SU-DHL-6 (cell line): ENCODE measurements at regions not wholly inside any gene's neighbourhood (a gene's known extent, or its start where the extent isn't known, plus 50 kb on each side); places are given as distances from the start of the nearest gene placed in this dataset.

Source experiments
- H2AFZ ChIP-seq: fragments of 200-600 bp; sonication (generic); 2 replicates; pipeline ENCODE4 v1.6.1; 2014; ENCODE audit warnings: low read depth, mild to moderate bottlenecking, moderate library complexity, mixed read lengths, antibody characterized with exemption, low read length; ENCODE audit not compliant: severe bottlenecking
- H3F3A ChIP-seq: fragments of 200-600 bp; shearing (Covaris generic); 2 replicates; pipeline ENCODE4 v1.6.0; 2016; ENCODE audit warnings: antibody characterized with exemption, mild to moderate bottlenecking; ENCODE audit not compliant: insufficient read depth
- H3K27ac ChIP-seq: fragments of 200-600 bp; sonication (generic); 2 replicates; pipeline ENCODE4 v1.5.1; 2016; ENCODE audit warnings: low read depth, mild to moderate bottlenecking, low read length, moderate library complexity, mixed read lengths
- H3K27me3 ChIP-seq: fragments of 200-600 bp; sonication (generic), shearing (Covaris generic); 2 replicates; pipeline ENCODE4 v1.6.0; 2014; ENCODE audit warnings: mild to moderate bottlenecking, low read length
- H3K36me3 ChIP-seq: fragments of 200-600 bp; sonication (generic); 2 replicates; pipeline ENCODE4 v1.6.1; 2014; ENCODE audit warnings: mild to moderate bottlenecking, low read length, mixed read lengths
- H3K4me2 ChIP-seq: fragments of 300-600, 200-600 bp; shearing (Covaris generic), sonication (generic); 2 replicates; pipeline ENCODE4 v1.6.0; 2014; ENCODE audit warnings: low read length, low read depth, mild to moderate bottlenecking; ENCODE audit not compliant: poor library complexity, severe bottlenecking
- H3K4me3 ChIP-seq: fragments of 200-600 bp; sonication (generic); 2 replicates; pipeline ENCODE4 v1.5.1; 2014; ENCODE audit warnings: antibody characterized with exemption, low read length, mild to moderate bottlenecking, mixed read lengths; ENCODE audit not compliant: insufficient read depth, poor library complexity, severe bottlenecking
- H3K79me2 ChIP-seq: fragments of 200-600 bp; sonication (generic); 2 replicates; pipeline ENCODE4 v1.6.1; 2014; ENCODE audit warnings: mild to moderate bottlenecking, low read length, moderate library complexity; ENCODE audit not compliant: insufficient read depth
- H3K9ac ChIP-seq: fragments of 200-600 bp; sonication (generic); 2 replicates; pipeline ENCODE4 v1.7.0; 2014; ENCODE audit warnings: mild to moderate bottlenecking, low read length
- H3K9me2 ChIP-seq: fragments of 200-600 bp; sonication (generic); replicated peaks from 2 replicates; pipeline ENCODE4 v1.6.1; 2014; ENCODE audit warnings: low read length; ENCODE audit not compliant: insufficient read depth
- H3K9me3 ChIP-seq: fragments of 200-600 bp; sonication (generic); 2 replicates; pipeline ENCODE4 v1.6.1; 2014; ENCODE audit warnings: low read length, mixed read lengths; ENCODE audit not compliant: insufficient read depth
- H4K20me1 ChIP-seq: fragments of 200-600 bp; sonication (generic); 2 replicates; pipeline ENCODE4 v1.6.1; 2014; ENCODE audit warnings: low read depth, mild to moderate bottlenecking, antibody characterized with exemption, low read length, moderate library complexity, mixed read lengths
- CTCF ChIP-seq: fragments of 200-600 bp; sonication (generic); IDR thresholded peaks from one replicate; pipeline ENCODE4 v1.5.1; 2017; ENCODE audit warnings: antibody characterized with exemption, mild to moderate bottlenecking, low read length, moderate library complexity; ENCODE audit not compliant: insufficient read depth, poor library complexity, severe bottlenecking
- EZH2phosphoT487 ChIP-seq: fragments of 200-600 bp; sonication (generic), shearing (Covaris generic); conservative IDR thresholded peaks from 2 replicates; pipeline ENCODE4 v1.6.1; 2018; ENCODE audit warnings: mild to moderate bottlenecking, antibody characterized with exemption, low read length, moderate library complexity, mixed read lengths

- Histone ChIP-seq H2AFZ (no peak overlapping the region), H3K27me3 (no peaks in the 10 kb centered on the region), H3K9me2 (no peaks in the 10 kb centered on the region), H3K9ac (no peak overlapping the region), H3K4me3 (no peak overlapping the region), H3K4me2 (no peak overlapping the region), H4K20me1 (no peaks in the 10 kb centered on the region), H3K27ac (no peak overlapping the region), H3K36me3 (no peaks in the 10 kb centered on the region), H3K79me2 (no peaks in the 10 kb centered on the region), H3K9me3 (no peaks in the 10 kb centered on the region), H3F3A (no peaks in the 10 kb centered on the region; the same call in 1 of the 2 replicates)
- no peak for TF ChIP-seq EZH2phosphoT487
- no peak for TF ChIP-seq CTCF
These were observed 57.7 kb upstream of the EZR start for GRCh38 chr6:158876886-158877285.

GRCh38 chr6:158870649-158870957, 51.4 kb upstream of the EZR start:
- Histone ChIP-seq H3K4me3 (peak overlapping the region; percentile 43), H3F3A (peaks cover 47% of the 10 kb centered on the region), H4K20me1 (no peaks in the 10 kb centered on the region), H3K9me2 (no peaks in the 10 kb centered on the region), H3K79me2 (no peaks in the 10 kb centered on the region), H3K27ac (peak overlapping the region; percentile 98), H3K4me2 (peak overlapping the region; percentile 87), H3K9me3 (no peaks in the 10 kb centered on the region), H3K27me3 (no peaks in the 10 kb centered on the region), H2AFZ (no peak overlapping the region), H3K9ac (peak overlapping the region; percentile 64), H3K36me3 (no peaks in the 10 kb centered on the region)
- TF ChIP-seq EZH2phosphoT487, result no peak
- TF ChIP-seq CTCF, result no peak

- H3K4me3 ChIP-seq, result peak overlapping the region; percentile 43
- H3K27ac ChIP-seq, result peak overlapping the region; percentile 98
- TF ChIP-seq EZH2phosphoT487, result no peak
- TF ChIP-seq CTCF, result no peak
- H3K36me3 ChIP-seq, result no peaks in the 10 kb centered on the region
- H3K4me2 ChIP-seq, result peak overlapping the region; percentile 87
- no peaks in the 10 kb centered on the region for H3K79me2 ChIP-seq
- peak overlapping the region; percentile 64 for H3K9ac ChIP-seq
- H2AFZ ChIP-seq, result no peak overlapping the region
- no peaks in the 10 kb centered on the region for H3K9me2 ChIP-seq
- H3K9me3 ChIP-seq, result no peaks in the 10 kb centered on the region
- H4K20me1 ChIP-seq, result no peaks in the 10 kb centered on the region
- no peaks in the 10 kb centered on the region for H3K27me3 ChIP-seq
- H3F3A ChIP-seq, result peaks cover 52% of the 10 kb centered on the region
These were observed 50.9 kb upstream of the EZR start for GRCh38 chr6:158869826-158870648.
